ENCODE measurements at regions not wholly inside any gene's neighbourhood (a gene's known extent, or its start where the extent isn't known, plus 50 kb on each side); places are given as distances from the start of the nearest gene placed in this dataset.
"Not testable (repeated sequence)": the region's sequence is repeated elsewhere in the genome, so short reads cannot be mapped to it uniquely, and the experiment has no call there.

GRCh38 chrX:34230156-34230555, 98.0 kb upstream of the FAM47A start:
- not testable (repeated sequence) for DNase-seq

DNA sequence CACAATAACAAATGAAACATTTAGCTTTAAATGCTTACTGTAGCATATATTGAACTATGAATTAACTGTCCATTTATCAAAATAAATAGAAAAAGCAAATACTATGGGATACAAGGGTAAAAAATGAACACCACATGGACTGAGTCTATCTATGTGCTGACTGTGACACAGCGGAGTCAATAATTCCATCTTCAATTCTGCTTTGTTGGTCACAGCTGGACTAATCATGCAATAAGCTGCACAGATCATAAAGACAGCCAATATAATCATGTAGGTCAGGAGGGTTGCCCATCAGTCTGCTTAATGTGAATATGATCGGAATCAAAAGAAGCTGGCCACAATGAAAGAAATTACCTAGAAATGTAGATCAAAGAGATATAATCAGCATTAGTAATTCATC, 95.7 kb upstream of the FAM47A start:
- DNase-seq, result no peak

- DNase-seq, result no peak
Measured at GRCh38 chrX:34223574-34223973, 91.5 kb upstream of the FAM47A start.

DNA sequence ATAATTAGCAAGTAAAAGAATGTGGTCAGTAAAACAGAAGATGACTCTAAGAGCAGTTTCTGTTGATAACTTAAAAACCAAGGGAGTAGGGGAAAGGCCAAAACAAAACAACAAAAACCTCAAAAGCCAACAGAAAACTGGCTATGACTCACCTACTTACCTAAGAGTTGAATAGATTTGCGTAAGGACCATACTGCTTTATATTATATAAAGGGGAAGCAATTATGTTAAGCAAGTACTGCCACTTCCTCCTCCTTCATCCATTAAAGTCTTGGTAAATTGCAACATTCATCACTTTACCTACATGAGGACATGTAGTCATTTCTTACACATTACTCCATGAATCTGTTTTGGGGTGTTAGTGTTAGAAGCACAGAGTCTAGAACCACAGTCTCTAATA, 85.9 kb upstream of the FAM47A start:
- DNase-seq, result peak in 2 of 4 experiments; percentile 24 to 42

- no peak for DNase-seq
Measured at GRCh38 chrX:34197946-34198345, 65.8 kb upstream of the FAM47A start.

All from suppressor macrophage (primary cell).